SK-N-SH treated with all-trans-retinoic acid at 6 μM for 48 hours (cell line): ENCODE measurements at regions not wholly inside any gene's neighbourhood (a gene's known extent, or its start where the extent isn't known, plus 50 kb on each side); places are given as distances from the start of the nearest gene placed in this dataset.

Experiments
- ATAC-seq: fragments of 200-7000 bp; cut with Tn5 transposase; 3 replicates; pipeline ENCODE4 v1.9.1; 2020; ENCODE audit warnings: mild to moderate bottlenecking, moderate library complexity
- ARNTL ChIP-seq: fragments of 450-650 bp; formaldehyde crosslinking; IDR thresholded peaks from 2 replicates; pipeline ENCODE4 v1.5.0; 2020; ENCODE audit warnings: low read depth, mild to moderate bottlenecking, moderate library complexity, borderline replicate concordance
- BACH2 ChIP-seq: fragments of 250-450 bp; sonication (Bioruptor Pico); IDR thresholded peaks from 2 replicates; pipeline ENCODE4 v1.9.0; 2021; ENCODE audit warnings: mild to moderate bottlenecking, borderline replicate concordance
- CSDC2 ChIP-seq: fragments of 250-450 bp; sonication (Bioruptor Pico); IDR thresholded peaks from 2 replicates; pipeline ENCODE4 v1.5.0; 2020; ENCODE audit warnings: mild to moderate bottlenecking, moderate library complexity
- ESRRG ChIP-seq: fragments of 250-450 bp; sonication (Bioruptor Pico); IDR thresholded peaks from 2 replicates; pipeline ENCODE4 v1.6.1; 2021; ENCODE audit warnings: mild to moderate bottlenecking
- GLIS3 ChIP-seq: fragments of 250-450 bp; sonication (Bioruptor Pico); IDR thresholded peaks from 2 replicates; pipeline ENCODE4 v1.5.0; 2020; ENCODE audit warnings: mild to moderate bottlenecking, moderate library complexity
- ISL1 ChIP-seq: fragments of 250-450 bp; sonication (Bioruptor Pico); IDR thresholded peaks from 2 replicates; pipeline ENCODE4 v2.1.2; 2022; ENCODE audit warnings: mild to moderate bottlenecking, moderate library complexity
- OSR1 ChIP-seq: fragments of 250-450 bp; sonication (Bioruptor Pico); IDR thresholded peaks from 2 replicates; pipeline ENCODE4 v1.8.0; 2022; ENCODE audit warnings: moderate library complexity, mild to moderate bottlenecking, inconsistent platforms
- PPARA ChIP-seq: fragments of 250-450 bp; sonication (Bioruptor Pico); IDR thresholded peaks from 2 replicates; pipeline ENCODE4 v1.5.0; 2020; ENCODE audit warnings: mild to moderate bottlenecking, borderline replicate concordance
- RARB ChIP-seq: fragments of 250-450 bp; sonication (Bioruptor Pico); IDR thresholded peaks from 2 replicates; pipeline ENCODE4 v1.8.0; 2021; ENCODE audit warnings: mild to moderate bottlenecking, moderate library complexity
- SNAI2 ChIP-seq: fragments of 250-450 bp; sonication (Bioruptor Pico); IDR thresholded peaks from 2 replicates; pipeline ENCODE4 v1.5.0; 2020; ENCODE audit warnings: mild to moderate bottlenecking, moderate library complexity
- TCF4 ChIP-seq: fragments of 250-450 bp; sonication (Bioruptor Pico); IDR thresholded peaks from 2 replicates; pipeline ENCODE4 v1.8.0; 2021; ENCODE audit warnings: mild to moderate bottlenecking, moderate library complexity, borderline replicate concordance
- TOX ChIP-seq: fragments of 250-450 bp; sonication (Bioruptor Pico); IDR thresholded peaks from 2 replicates; pipeline ENCODE4 v1.8.0; 2021; ENCODE audit warnings: mild to moderate bottlenecking, moderate library complexity, borderline replicate concordance
- ZC3H10 ChIP-seq: fragments of 250-450 bp; sonication (Bioruptor Pico); IDR thresholded peaks from 2 replicates; pipeline ENCODE4 v1.5.1; 2021; ENCODE audit warnings: mild to moderate bottlenecking, moderate library complexity
- ZFP30 ChIP-seq: fragments of 450-650 bp; formaldehyde crosslinking; IDR thresholded peaks from 2 replicates; pipeline ENCODE4 v1.5.0; 2022; ENCODE audit warnings: mild to moderate bottlenecking, moderate library complexity
- ZNF565 ChIP-seq: fragments of 450-650 bp; formaldehyde crosslinking; conservative IDR thresholded peaks from 2 replicates; pipeline ENCODE4 v1.5.0; 2020; ENCODE audit warnings: low read depth, mild to moderate bottlenecking, moderate library complexity
- ZNF70 ChIP-seq: fragments of 450-650 bp; formaldehyde crosslinking; IDR thresholded peaks from 2 replicates; pipeline ENCODE4 v1.5.0; 2020; ENCODE audit warnings: mild to moderate bottlenecking, moderate library complexity
- ZNF8 ChIP-seq: fragments of 450-650 bp; formaldehyde crosslinking; IDR thresholded peaks from 2 replicates; pipeline ENCODE4 v1.5.0; 2020; ENCODE audit warnings: mild to moderate bottlenecking, moderate library complexity
- TF ChIP-seq, protein P1 (sequence below): fragments of 250-450 bp; sonication (Bioruptor Pico); IDR thresholded peaks from 2 replicates; pipeline ENCODE4 v1.8.0; 2021; ENCODE audit warnings: low read depth, mild to moderate bottlenecking, moderate library complexity, borderline replicate concordance
- TF ChIP-seq, protein P2 (sequence below): fragments of 250-450 bp; sonication (Bioruptor Pico); IDR thresholded peaks from 2 replicates; pipeline ENCODE4 v1.5.1; 2021; ENCODE audit warnings: mild to moderate bottlenecking, moderate library complexity
- TF ChIP-seq, protein P3 (sequence below): fragments of 250-450 bp; sonication (Bioruptor Pico); IDR thresholded peaks from 2 replicates; pipeline ENCODE4 v1.5.1; 2020; ENCODE audit warnings: low read depth, mild to moderate bottlenecking, moderate library complexity
- TF ChIP-seq, protein P4 (sequence below): fragments of 250-450 bp; sonication (Bioruptor Pico); IDR thresholded peaks from 2 replicates; pipeline ENCODE4 v1.5.0; 2020; ENCODE audit warnings: mild to moderate bottlenecking, moderate library complexity

DNA sequence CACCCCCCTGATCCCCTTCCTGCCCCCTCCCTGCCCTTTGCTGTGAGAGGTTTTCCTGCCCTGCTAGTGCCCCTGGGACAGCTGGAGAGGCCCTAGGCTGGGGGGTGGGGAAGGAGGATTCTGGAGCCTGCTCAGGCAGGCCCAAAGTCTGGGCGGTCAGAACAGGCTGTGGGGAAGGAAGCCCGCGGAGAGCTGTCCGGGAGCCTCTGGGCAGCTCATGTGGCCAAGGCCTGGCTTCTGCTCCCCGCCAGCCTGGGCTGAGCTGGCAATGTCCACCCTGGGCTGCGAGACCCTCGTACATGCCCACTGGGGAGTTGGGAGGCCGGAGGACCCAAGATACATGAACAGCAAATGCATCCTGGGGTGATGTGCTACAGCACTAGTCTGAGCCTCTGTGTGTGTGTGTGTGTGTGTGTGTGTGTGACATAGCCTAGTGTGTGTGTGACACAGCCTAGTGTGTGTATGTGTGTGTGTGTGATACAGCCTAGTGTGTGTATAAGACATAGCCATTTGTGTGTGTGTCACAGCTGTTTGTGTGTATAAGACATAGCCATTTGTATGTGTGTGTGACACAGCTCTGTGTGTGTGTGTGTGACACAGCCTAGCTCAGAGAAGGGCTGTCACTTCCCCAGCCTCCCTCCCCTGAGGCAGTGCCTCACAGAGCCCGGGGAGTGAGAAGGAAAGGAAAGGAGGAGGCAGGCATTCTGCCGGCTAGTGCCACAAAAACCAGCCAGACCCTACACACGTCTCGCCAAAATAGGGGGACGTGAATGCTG is 201.4 kb upstream of the CIBAR2 start (continued):
- TF ChIP-seq, protein P1, sequence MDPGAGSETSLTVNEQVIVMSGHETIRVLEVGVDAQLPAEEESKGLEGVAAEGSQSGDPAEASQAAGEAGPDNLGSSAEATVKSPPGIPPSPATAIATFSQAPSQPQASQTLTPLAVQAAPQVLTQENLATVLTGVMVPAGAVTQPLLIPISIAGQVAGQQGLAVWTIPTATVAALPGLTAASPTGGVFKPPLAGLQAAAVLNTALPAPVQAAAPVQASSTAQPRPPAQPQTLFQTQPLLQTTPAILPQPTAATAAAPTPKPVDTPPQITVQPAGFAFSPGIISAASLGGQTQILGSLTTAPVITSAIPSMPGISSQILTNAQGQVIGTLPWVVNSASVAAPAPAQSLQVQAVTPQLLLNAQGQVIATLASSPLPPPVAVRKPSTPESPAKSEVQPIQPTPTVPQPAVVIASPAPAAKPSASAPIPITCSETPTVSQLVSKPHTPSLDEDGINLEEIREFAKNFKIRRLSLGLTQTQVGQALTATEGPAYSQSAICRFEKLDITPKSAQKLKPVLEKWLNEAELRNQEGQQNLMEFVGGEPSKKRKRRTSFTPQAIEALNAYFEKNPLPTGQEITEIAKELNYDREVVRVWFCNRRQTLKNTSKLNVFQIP (CRISPR knock-in tag) = no peak
- no peak for TF ChIP-seq ZFP30 (CRISPR knock-in tag)

DNA sequence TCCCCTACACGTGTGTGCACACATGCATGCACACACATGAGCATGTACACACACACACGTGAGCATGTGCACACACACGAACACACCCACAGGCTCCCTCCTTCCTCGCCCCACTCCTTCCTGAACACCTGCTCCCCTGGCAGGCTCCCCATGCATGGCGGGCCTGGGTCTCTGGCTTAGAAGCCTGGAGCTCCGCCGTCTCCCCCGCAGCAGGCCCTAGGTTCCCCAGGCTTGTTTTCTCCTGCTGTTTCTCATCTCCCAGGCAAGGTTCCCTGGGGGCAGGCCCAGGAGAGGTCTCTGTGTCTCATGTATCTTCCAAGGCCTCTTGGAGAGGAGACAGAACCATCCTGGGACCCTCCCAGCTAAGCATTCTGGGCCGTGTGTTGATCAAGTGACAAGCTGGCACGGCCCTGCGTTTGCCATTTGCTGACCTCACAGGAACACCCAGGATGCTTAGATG is 202.3 kb upstream of the CIBAR2 start:
- ATAC-seq = no peak
- no peak for TF ChIP-seq ZC3H10
- no peak for TF ChIP-seq ISL1
- TF ChIP-seq RARB (CRISPR knock-in tag) = no peak
- no peak for TF ChIP-seq CSDC2
- TF ChIP-seq, protein P2, sequence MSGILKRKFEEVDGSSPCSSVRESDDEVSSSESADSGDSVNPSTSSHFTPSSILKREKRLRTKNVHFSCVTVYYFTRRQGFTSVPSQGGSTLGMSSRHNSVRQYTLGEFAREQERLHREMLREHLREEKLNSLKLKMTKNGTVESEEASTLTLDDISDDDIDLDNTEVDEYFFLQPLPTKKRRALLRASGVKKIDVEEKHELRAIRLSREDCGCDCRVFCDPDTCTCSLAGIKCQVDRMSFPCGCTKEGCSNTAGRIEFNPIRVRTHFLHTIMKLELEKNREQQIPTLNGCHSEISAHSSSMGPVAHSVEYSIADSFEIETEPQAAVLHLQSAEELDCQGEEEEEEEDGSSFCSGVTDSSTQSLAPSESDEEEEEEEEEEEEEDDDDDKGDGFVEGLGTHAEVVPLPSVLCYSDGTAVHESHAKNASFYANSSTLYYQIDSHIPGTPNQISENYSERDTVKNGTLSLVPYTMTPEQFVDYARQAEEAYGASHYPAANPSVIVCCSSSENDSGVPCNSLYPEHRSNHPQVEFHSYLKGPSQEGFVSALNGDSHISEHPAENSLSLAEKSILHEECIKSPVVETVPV (CRISPR knock-in tag) = no peak
- TF ChIP-seq BACH2 (CRISPR knock-in tag) = no peak
- no peak for TF ChIP-seq OSR1 (CRISPR knock-in tag)
- TF ChIP-seq PPARA = no peak
- TF ChIP-seq TOX (CRISPR knock-in tag) = no peak
- TF ChIP-seq ZNF70 (CRISPR knock-in tag) = no peak
- TF ChIP-seq, protein P3, sequence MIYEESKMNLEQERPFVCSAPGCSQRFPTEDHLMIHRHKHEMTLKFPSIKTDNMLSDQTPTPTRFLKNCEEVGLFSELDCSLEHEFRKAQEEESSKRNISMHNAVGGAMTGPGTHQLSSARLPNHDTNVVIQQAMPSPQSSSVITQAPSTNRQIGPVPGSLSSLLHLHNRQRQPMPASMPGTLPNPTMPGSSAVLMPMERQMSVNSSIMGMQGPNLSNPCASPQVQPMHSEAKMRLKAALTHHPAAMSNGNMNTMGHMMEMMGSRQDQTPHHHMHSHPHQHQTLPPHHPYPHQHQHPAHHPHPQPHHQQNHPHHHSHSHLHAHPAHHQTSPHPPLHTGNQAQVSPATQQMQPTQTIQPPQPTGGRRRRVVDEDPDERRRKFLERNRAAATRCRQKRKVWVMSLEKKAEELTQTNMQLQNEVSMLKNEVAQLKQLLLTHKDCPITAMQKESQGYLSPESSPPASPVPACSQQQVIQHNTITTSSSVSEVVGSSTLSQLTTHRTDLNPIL = no peak
- TF ChIP-seq ZNF8 (CRISPR knock-in tag) = no peak
- TF ChIP-seq, protein P1 (CRISPR knock-in tag) = no peak
- no peak for TF ChIP-seq GLIS3 (CRISPR knock-in tag)
- TF ChIP-seq SNAI2 = no peak
- TF ChIP-seq, protein P4, sequence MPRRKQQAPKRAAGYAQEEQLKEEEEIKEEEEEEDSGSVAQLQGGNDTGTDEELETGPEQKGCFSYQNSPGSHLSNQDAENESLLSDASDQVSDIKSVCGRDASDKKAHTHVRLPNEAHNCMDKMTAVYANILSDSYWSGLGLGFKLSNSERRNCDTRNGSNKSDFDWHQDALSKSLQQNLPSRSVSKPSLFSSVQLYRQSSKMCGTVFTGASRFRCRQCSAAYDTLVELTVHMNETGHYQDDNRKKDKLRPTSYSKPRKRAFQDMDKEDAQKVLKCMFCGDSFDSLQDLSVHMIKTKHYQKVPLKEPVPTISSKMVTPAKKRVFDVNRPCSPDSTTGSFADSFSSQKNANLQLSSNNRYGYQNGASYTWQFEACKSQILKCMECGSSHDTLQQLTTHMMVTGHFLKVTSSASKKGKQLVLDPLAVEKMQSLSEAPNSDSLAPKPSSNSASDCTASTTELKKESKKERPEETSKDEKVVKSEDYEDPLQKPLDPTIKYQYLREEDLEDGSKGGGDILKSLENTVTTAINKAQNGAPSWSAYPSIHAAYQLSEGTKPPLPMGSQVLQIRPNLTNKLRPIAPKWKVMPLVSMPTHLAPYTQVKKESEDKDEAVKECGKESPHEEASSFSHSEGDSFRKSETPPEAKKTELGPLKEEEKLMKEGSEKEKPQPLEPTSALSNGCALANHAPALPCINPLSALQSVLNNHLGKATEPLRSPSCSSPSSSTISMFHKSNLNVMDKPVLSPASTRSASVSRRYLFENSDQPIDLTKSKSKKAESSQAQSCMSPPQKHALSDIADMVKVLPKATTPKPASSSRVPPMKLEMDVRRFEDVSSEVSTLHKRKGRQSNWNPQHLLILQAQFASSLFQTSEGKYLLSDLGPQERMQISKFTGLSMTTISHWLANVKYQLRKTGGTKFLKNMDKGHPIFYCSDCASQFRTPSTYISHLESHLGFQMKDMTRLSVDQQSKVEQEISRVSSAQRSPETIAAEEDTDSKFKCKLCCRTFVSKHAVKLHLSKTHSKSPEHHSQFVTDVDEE (CRISPR knock-in tag) = no peak
- TF ChIP-seq TCF4 (CRISPR knock-in tag) = no peak
- TF ChIP-seq ARNTL (CRISPR knock-in tag) = no peak
- no peak for TF ChIP-seq ZNF565

- ATAC-seq = no peak
- TF ChIP-seq BACH2 (CRISPR knock-in tag) (no peak), CSDC2 (no peak), OSR1 (CRISPR knock-in tag) (no peak), TCF4 (CRISPR knock-in tag) (no peak), ESRRG (CRISPR knock-in tag) (no peak), ZNF565 (no peak), TOX (CRISPR knock-in tag) (no peak), ZFP30 (CRISPR knock-in tag) (no peak), ARNTL (CRISPR knock-in tag) (no peak), ZC3H10 (no peak), ISL1 (no peak)
- TF ChIP-seq, protein P3 = no peak
- TF ChIP-seq, protein P2 (CRISPR knock-in tag) = no peak
- TF ChIP-seq, protein P1 (CRISPR knock-in tag) = no peak
These were observed 203.6 kb upstream of the CIBAR2 start for GRCh38 chr16:85315866-85316265.
